DMS153 treated with DMSO at 0.1 percent for 48 hours (cell line): ENCODE measurements at regions not wholly inside any gene's neighbourhood (a gene's known extent, or its start where the extent isn't known, plus 50 kb on each side); places are given as distances from the start of the nearest gene placed in this dataset.

Source experiments
- DNase-seq: peaks from one replicate; lab custom pipeline; 2025; ENCODE audit not compliant: unreplicated experiment; lab: John Stamatoyannopoulos, UW

- no peak for DNase-seq
These were observed 1254.3 kb upstream of the AGA start for GRCh38 chr4:178696515-178696914.

GRCh38 chr4:178712486-178712885, 1270.2 kb upstream of the AGA start:
- no peak for DNase-seq

- no peak for DNase-seq
These were observed 1295.8 kb upstream of the AGA start for GRCh38 chr4:178738026-178738425.

GRCh38 chr4:178745203-178745602, 1303.0 kb upstream of the AGA start:
- no peak for DNase-seq

- DNase-seq = no peak
These were observed 1310.8 kb upstream of the AGA start for GRCh38 chr4:178752954-178753525.

GRCh38 chr4:178778496-178778895, 1336.3 kb upstream of the AGA start:
- DNase-seq = no peak

- no peak for DNase-seq
These were observed 1339.5 kb upstream of the AGA start for GRCh38 chr4:178781779-178782178.

GRCh38 chr4:178784491-178784890, 1342.3 kb upstream of the AGA start:
- DNase-seq = no peak

GRCh38 chr4:178789279-178789678, 1347.0 kb upstream of the AGA start:
- DNase-seq = no peak

GRCh38 chr4:178799204-178799603, 1357.0 kb upstream of the AGA start:
- DNase-seq = no peak

GRCh38 chr4:178808106-178808505, 1365.9 kb upstream of the AGA start:
- DNase-seq = no peak

GRCh38 chr4:178809921-178810320, 1367.7 kb upstream of the AGA start:
- DNase-seq = no peak

- DNase-seq = no peak
These were observed 1369.1 kb upstream of the AGA start for GRCh38 chr4:178811356-178811755.

GRCh38 chr4:178812866-178813265, 1370.6 kb upstream of the AGA start:
- no peak for DNase-seq

GRCh38 chr4:178814908-178815307, 1372.7 kb upstream of the AGA start:
- no peak for DNase-seq

GRCh38 chr4:178823673-178824295, 1381.5 kb upstream of the AGA start:
- no peak for DNase-seq

- DNase-seq = no peak
These were observed 1394.6 kb upstream of the AGA start for GRCh38 chr4:178836865-178837264.

GRCh38 chr4:178838776-178839175, 1396.5 kb upstream of the AGA start:
- DNase-seq = no peak

GRCh38 chr4:178856139-178856800, 1414.0 kb upstream of the AGA start:
- no peak for DNase-seq

- no peak for DNase-seq
These were observed 1429.2 kb upstream of the AGA start for GRCh38 chr4:178871476-178871875.

GRCh38 chr4:178881937-178882336, 1439.7 kb upstream of the AGA start:
- no peak for DNase-seq

- no peak for DNase-seq
These were observed 1451.9 kb upstream of the AGA start for GRCh38 chr4:178894126-178894525.

GRCh38 chr4:178899084-178899483, 1456.8 kb upstream of the AGA start:
- DNase-seq = no peak
